Left ventricle myocardium inferior (tissue), 1 donor: ENCODE measurements at regions not wholly inside any gene's neighbourhood (a gene's known extent, or its start where the extent isn't known, plus 50 kb on each side); places are given as distances from the start of the nearest gene placed in this dataset.

ENCODE experiments used
- DNase-seq: peaks from one replicate; pipeline ENCODE4 v3.0.0-alpha.2; 2020
- H3K27ac ChIP-seq: fragments of 200-600 bp; replicated peaks from 2 replicates; pipeline ENCODE4 v1.8.0; 2021
- H3K27me3 ChIP-seq: fragments of 200-600 bp; 2 replicates; pipeline ENCODE4 v1.8.0; 2021; ENCODE audit warnings: low read depth
- H3K36me3 ChIP-seq: fragments of 200-600 bp; 2 replicates; pipeline ENCODE4 v1.8.0; 2021
- H3K4me1 ChIP-seq: fragments of 200-600 bp; 2 replicates; pipeline ENCODE4 v1.8.0; 2021
- H3K4me3 ChIP-seq: fragments of 200-600 bp; 2 replicates; pipeline ENCODE4 v1.8.0; 2021; ENCODE audit warnings: mild to moderate bottlenecking, moderate library complexity
- H3K9me3 ChIP-seq: fragments of 200-600 bp; replicated peaks from 2 replicates; pipeline ENCODE4 v1.8.0; 2021
- CTCF ChIP-seq: fragments of 200-600 bp; IDR thresholded peaks from 2 replicates; pipeline ENCODE4 v1.8.0; 2021; ENCODE audit warnings: antibody characterized with exemption, mild to moderate bottlenecking, borderline replicate concordance
- intact Hi-C: fragments of 100-400 bp; cut with micrococcal nuclease; formaldehyde crosslinking; loops from one replicate; pipeline ENCODE4 v1.11.0; 2022
- donor health status: DM: no; HTN: yes; CAD: no; lungs with severe emphysema.

- no peak for TF ChIP-seq CTCF
Observed at GRCh38 chr4:157587681-157588423, 367.3 kb downstream of the GRIA2 start.

DNA sequence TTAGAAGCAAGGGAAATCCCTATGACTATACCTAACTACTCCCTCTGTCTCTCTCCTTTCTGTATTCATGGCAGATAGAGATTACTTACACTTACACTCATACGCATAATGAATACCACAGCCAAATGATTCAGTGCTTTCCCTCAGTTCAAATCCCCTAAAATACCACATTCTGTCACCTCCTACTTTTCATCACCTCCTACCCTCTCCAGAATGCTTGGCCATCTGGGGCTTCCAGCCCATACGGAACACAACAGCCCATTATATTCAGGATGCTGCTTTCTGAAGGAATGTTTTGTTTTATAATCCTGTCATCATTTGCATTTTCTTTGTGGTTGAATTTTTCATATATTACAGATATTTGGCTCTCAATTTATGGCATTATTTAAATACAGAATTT lies 361.6 kb downstream of the GRIA2 start:
- H3K9me3 ChIP-seq, result no peaks in the 10 kb centered on the region
- intact Hi-C loops, result no loop called here
- H3K27ac ChIP-seq, result no peak overlapping the region
- no peaks in the 10 kb centered on the region for H3K4me1 ChIP-seq
- no peak for TF ChIP-seq CTCF
- H3K36me3 ChIP-seq, result no peaks in the 10 kb centered on the region
- DNase-seq, result no peak
- no peak overlapping the region for H3K4me3 ChIP-seq
- no peaks in the 10 kb centered on the region for H3K27me3 ChIP-seq

More at GRCh38 chr4:157587681-157588423, 367.3 kb downstream of the GRIA2 start:
- Histone ChIP-seq H3K27ac (no peak overlapping the region), H3K4me1 (no peaks in the 10 kb centered on the region), H3K4me3 (no peak overlapping the region), H3K27me3 (no peaks in the 10 kb centered on the region), H3K36me3 (no peaks in the 10 kb centered on the region), H3K9me3 (no peaks in the 10 kb centered on the region)
- no peak for DNase-seq
- intact Hi-C loops, result no loop called here

DNA sequence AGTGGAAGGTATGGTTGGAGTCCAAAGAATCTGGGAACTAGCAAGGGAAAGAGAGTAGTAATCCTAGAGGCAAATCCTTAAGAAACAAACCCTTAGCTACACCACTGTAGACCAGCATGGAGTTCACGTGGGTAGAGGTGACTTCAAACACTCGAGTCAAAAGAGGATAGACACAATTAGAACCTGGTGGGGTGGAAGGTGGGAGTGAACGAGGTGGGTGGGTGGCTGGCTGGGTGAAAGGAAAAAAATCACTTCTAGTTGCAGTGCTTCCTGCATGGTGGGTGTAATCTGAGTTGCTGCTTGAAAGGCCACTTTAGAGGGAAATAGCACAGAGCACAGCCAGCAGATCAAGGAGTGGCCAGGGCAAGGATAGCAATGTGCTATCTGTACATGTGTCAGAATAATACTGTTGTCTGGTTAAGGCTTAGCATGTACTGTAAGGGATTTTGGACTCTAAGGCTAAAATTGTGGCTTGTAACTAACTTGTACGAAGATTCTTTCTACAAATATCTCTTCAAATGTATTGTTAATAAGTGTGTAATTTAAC lies 356.2 kb downstream of the GRIA2 start:
- Histone ChIP-seq H3K4me3 (no peak overlapping the region), H3K4me1 (no peaks in the 10 kb centered on the region), H3K27me3 (no peaks in the 10 kb centered on the region), H3K27ac (no peak overlapping the region), H3K36me3 (no peaks in the 10 kb centered on the region), H3K9me3 (no peaks in the 10 kb centered on the region)
- TF ChIP-seq CTCF, result no peak
- DNase-seq, result no peak
- intact Hi-C loops, result no loop called here

DNA sequence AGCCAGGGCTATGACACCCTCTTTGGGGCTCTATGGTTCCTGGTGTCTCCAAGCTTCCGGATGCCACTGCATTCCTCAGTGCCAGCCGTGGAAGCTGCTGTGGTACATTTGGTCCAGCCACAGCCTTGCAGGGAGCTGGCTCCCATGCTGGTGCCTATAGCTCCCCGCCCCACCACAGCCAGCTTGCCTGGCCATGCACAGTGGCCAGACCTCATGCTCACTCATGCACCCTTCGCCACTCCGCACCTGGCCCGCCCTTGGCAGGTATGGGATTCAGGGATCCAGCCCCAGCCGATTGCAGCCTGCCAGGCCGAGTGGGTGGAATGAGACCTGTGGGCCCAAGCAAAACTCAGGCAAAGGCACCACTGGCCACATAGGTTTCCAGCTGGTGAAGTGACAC lies 354.8 kb downstream of the GRIA2 start:
- intact Hi-C loops, result no loop called here
- H3K4me1 ChIP-seq, result no peaks in the 10 kb centered on the region
- H3K36me3 ChIP-seq, result no peaks in the 10 kb centered on the region
- H3K27me3 ChIP-seq, result no peaks in the 10 kb centered on the region
- H3K27ac ChIP-seq, result no peak overlapping the region
- H3K4me3 ChIP-seq, result no peak overlapping the region
- H3K9me3 ChIP-seq, result no peaks in the 10 kb centered on the region
- DNase-seq, result no peak
- TF ChIP-seq CTCF, result no peak

GRCh38 chr4:157574606-157575005 lies 354.1 kb downstream of the GRIA2 start:
- H3K27ac ChIP-seq, result no peak overlapping the region
- intact Hi-C loops, result no loop called here
- H3K4me1 ChIP-seq, result no peaks in the 10 kb centered on the region
- no peaks in the 10 kb centered on the region for H3K9me3 ChIP-seq
- DNase-seq, result no peak
- no peak overlapping the region for H3K4me3 ChIP-seq
- no peaks in the 10 kb centered on the region for H3K36me3 ChIP-seq
- TF ChIP-seq CTCF, result no peak
- no peaks in the 10 kb centered on the region for H3K27me3 ChIP-seq
